Ascending aorta (tissue), 2 donors: ENCODE measurements at regions not wholly inside any gene's neighbourhood (a gene's known extent, or its start where the extent isn't known, plus 50 kb on each side); places are given as distances from the start of the nearest gene placed in this dataset.

ENCODE experiments used
- DNase-seq, 2 donors: peaks; one replicate each; pipeline ENCODE4 v3.0.0-alpha.2; 2019; ENCODE audit warnings: low spot score in 2 of 2
- H3K27ac ChIP-seq, 2 donors: fragments of 200-600 bp; sonication (generic); one replicate each; pipeline ENCODE4 v1.5.1; 2016 to 2017; ENCODE audit warnings: mild to moderate bottlenecking in 1 of 2
- H3K27me3 ChIP-seq: fragments of 200-600 bp; sonication (generic); one replicate; pipeline ENCODE4 v1.5.1; 2017
- H3K36me3 ChIP-seq, 2 donors: fragments of 200-600 bp; sonication (generic); one replicate each; pipeline ENCODE4 v1.5.1; 2016
- H3K4me1 ChIP-seq, 2 donors: fragments of 200-600 bp; sonication (generic); one replicate each; pipeline ENCODE4 v1.5.1; 2016 to 2017; ENCODE audit warnings: mild to moderate bottlenecking in 1 of 2
- H3K4me3 ChIP-seq, 2 donors: fragments of 200-600 bp; sonication (generic); one replicate each; pipeline ENCODE4 v1.5.1; 2016 to 2017; ENCODE audit warnings: mild to moderate bottlenecking in 1 of 2
- H3K9me3 ChIP-seq, 2 donors: fragments of 200-600 bp; sonication (generic); one replicate each; pipeline ENCODE4 v1.5.1; 2016
- CTCF ChIP-seq, 3 experiments: fragments of 200-600 bp in 2 of 3; fragments of 450-650 bp in 1 of 3; sonication (generic) in 2 of 3; IDR thresholded peaks; one replicate each; pipeline ENCODE4 v1.5.1; 2016 to 2019; ENCODE audit warnings: antibody characterized with exemption in 3 of 3, mild to moderate bottlenecking in 1 of 3, moderate library complexity in 1 of 3
- intact Hi-C: fragments of 100-400 bp; cut with DNase I; formaldehyde crosslinking; loops from one replicate; pipeline ENCODE4 v1.15.1; 2023

- Histone ChIP-seq H3K36me3 (no peaks in the 10 kb centered on the region), H3K9me3 (no peaks in the 10 kb centered on the region), H3K27me3 (no peaks in the 10 kb centered on the region), H3K4me1 (no peaks in the 10 kb centered on the region), H3K27ac (no peak overlapping the region), H3K4me3 (no peak overlapping the region)
- TF ChIP-seq CTCF (IDR thresholded peaks at IDR 0.05): no peak
- intact Hi-C loops: no loop called here
- DNase-seq: no peak
These were observed 142.1 kb upstream of the PTGFR start for GRCh38 chr1:78348496-78349284.

- Histone ChIP-seq H3K27me3 (no peaks in the 10 kb centered on the region), H3K4me3 (no peak overlapping the region), H3K36me3 (no peaks in the 10 kb centered on the region), H3K4me1 (no peaks in the 10 kb centered on the region), H3K27ac (no peak overlapping the region), H3K9me3 (no peaks in the 10 kb centered on the region)
- TF ChIP-seq CTCF (IDR thresholded peaks at IDR 0.05): no peak
- no peak for DNase-seq
- intact Hi-C loops: no loop called here
These were observed 139.1 kb upstream of the PTGFR start for GRCh38 chr1:78351551-78352216.

- H3K9me3 ChIP-seq: no peaks in the 10 kb centered on the region
- H3K27ac ChIP-seq: no peak overlapping the region
- DNase-seq: no peak
- no peaks in the 10 kb centered on the region for H3K36me3 ChIP-seq
- no peaks in the 10 kb centered on the region for H3K4me1 ChIP-seq
- intact Hi-C loops: no loop called here
- H3K4me3 ChIP-seq: no peak overlapping the region
- no peak for TF ChIP-seq CTCF (IDR thresholded peaks at IDR 0.05)
- no peaks in the 10 kb centered on the region for H3K27me3 ChIP-seq
These were observed 135.1 kb upstream of the PTGFR start for GRCh38 chr1:78355656-78356055.

GRCh38 chr1:78358165-78358564, 132.6 kb upstream of the PTGFR start:
- no peak for TF ChIP-seq CTCF (IDR thresholded peaks at IDR 0.05)
- no peaks in the 10 kb centered on the region for H3K27me3 ChIP-seq
- DNase-seq: no peak
- no peak overlapping the region for H3K27ac ChIP-seq
- no peaks in the 10 kb centered on the region for H3K4me1 ChIP-seq
- H3K9me3 ChIP-seq: no peaks in the 10 kb centered on the region
- intact Hi-C loops: no loop called here
- no peak overlapping the region for H3K4me3 ChIP-seq
- H3K36me3 ChIP-seq: no peaks in the 10 kb centered on the region

GRCh38 chr1:78359666-78360065, 131.1 kb upstream of the PTGFR start:
- Histone ChIP-seq H3K27me3 (no peaks in the 10 kb centered on the region), H3K4me1 (no peaks in the 10 kb centered on the region), H3K9me3 (no peaks in the 10 kb centered on the region), H3K4me3 (no peak overlapping the region), H3K36me3 (no peaks in the 10 kb centered on the region), H3K27ac (no peak overlapping the region)
- intact Hi-C loops: no loop called here
- no peak for DNase-seq
- no peak for TF ChIP-seq CTCF (IDR thresholded peaks at IDR 0.05)
